HepG2 (cell line): ENCODE measurements at regions not wholly inside any gene's neighbourhood (a gene's known extent, or its start where the extent isn't known, plus 50 kb on each side); places are given as distances from the start of the nearest gene placed in this dataset.

Source experiments
- AKNA ChIP-seq: sonication (generic); formaldehyde crosslinking; IDR thresholded peaks from 2 replicates; pipeline ENCODE4 v1.4.0; 2020; ENCODE audit warnings: missing genetic modification reagents, borderline replicate concordance
- GTF2F1 ChIP-seq: fragments of 150-350 bp; IDR thresholded peaks from 2 replicates; pipeline ENCODE4 v1.6.1; 2014; ENCODE audit warnings: low read length
- KAT2B ChIP-seq: fragments of 150-350 bp; IDR thresholded peaks from 2 replicates; pipeline ENCODE4 v1.6.1; 2014; ENCODE audit warnings: low read depth, low read length, borderline replicate concordance
- MLLT10 ChIP-seq: sonication (generic); formaldehyde crosslinking; IDR thresholded peaks from 2 replicates; pipeline ENCODE4 v1.4.0; 2020; ENCODE audit warnings: missing genetic modification reagents
- MXD3 ChIP-seq: IDR thresholded peaks from 2 replicates; pipeline ENCODE4 v1.6.1; 2016; ENCODE audit warnings: mild to moderate bottlenecking, missing biosample characterization, missing genetic modification reagents
- NCOA2 ChIP-seq: sonication (generic); formaldehyde crosslinking; IDR thresholded peaks from 2 replicates; pipeline ENCODE4 v1.8.0; 2022; ENCODE audit warnings: inconsistent platforms
- NONO ChIP-seq, 2 experiments: fragments of 450-650 bp in 1 of 2; sonication (generic) in 1 of 2; formaldehyde crosslinking in 1 of 2; IDR thresholded peaks in 1 of 2; conservative IDR thresholded peaks in 1 of 2; 2 replicates each; pipeline versions ENCODE4 v1.6.1 to v1.8.0; 2017 to 2022; ENCODE audit warnings: mild to moderate bottlenecking in 1 of 2, missing genetic modification reagents in 1 of 2, moderate library complexity in 1 of 2
- RFXAP ChIP-seq: sonication (generic); formaldehyde crosslinking; IDR thresholded peaks from 2 replicates; pipeline ENCODE4 v1.4.0; 2020; ENCODE audit warnings: missing genetic modification reagents, borderline replicate concordance
- ZKSCAN8 ChIP-seq: IDR thresholded peaks from 2 replicates; pipeline ENCODE4 v1.6.1; 2016; ENCODE audit warnings: borderline replicate concordance, missing genetic modification reagents, missing compliant biosample characterization
- ZNF326 ChIP-seq: sonication (generic); formaldehyde crosslinking; IDR thresholded peaks from 2 replicates; pipeline ENCODE4 v1.4.0; 2020; ENCODE audit warnings: missing genetic modification reagents, borderline replicate concordance
- ZNF34 ChIP-seq: sonication (generic); formaldehyde crosslinking; IDR thresholded peaks from 2 replicates; pipeline ENCODE4 v1.4.0; 2020; ENCODE audit warnings: mild to moderate bottlenecking, missing genetic modification reagents, borderline replicate concordance
- ZNF644 ChIP-seq: IDR thresholded peaks from 2 replicates; pipeline ENCODE4 v1.6.1; 2016; ENCODE audit warnings: low read depth
- ZNF646 ChIP-seq: sonication (generic); formaldehyde crosslinking; IDR thresholded peaks from 2 replicates; pipeline ENCODE4 v1.9.0; 2021; ENCODE audit warnings: mild to moderate bottlenecking, missing genetic modification reagents
- TF ChIP-seq, protein P1 (sequence below): IDR thresholded peaks from 2 replicates; pipeline ENCODE4 v1.6.1; 2018; ENCODE audit warnings: missing genetic modification reagents, mild to moderate bottlenecking, missing compliant biosample characterization

- TF ChIP-seq, protein P1, sequence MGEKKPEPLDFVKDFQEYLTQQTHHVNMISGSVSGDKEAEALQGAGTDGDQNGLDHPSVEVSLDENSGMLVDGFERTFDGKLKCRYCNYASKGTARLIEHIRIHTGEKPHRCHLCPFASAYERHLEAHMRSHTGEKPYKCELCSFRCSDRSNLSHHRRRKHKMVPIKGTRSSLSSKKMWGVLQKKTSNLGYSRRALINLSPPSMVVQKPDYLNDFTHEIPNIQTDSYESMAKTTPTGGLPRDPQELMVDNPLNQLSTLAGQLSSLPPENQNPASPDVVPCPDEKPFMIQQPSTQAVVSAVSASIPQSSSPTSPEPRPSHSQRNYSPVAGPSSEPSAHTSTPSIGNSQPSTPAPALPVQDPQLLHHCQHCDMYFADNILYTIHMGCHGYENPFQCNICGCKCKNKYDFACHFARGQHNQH (CRISPR knock-in tag): 0 out of 2 replicates have a peak, but pooled peaks have one; percentile 28
- TF ChIP-seq ZNF646 (CRISPR knock-in tag): 0 out of 2 replicates have a peak, but pooled peaks have one; percentile 33
- no peak for TF ChIP-seq ZNF326 (CRISPR knock-in tag)
- TF ChIP-seq MXD3 (CRISPR knock-in tag): no peak
- 0 out of 2 replicates have a peak, but pooled peaks have one; percentile 35 for TF ChIP-seq ZNF644
- no peak for TF ChIP-seq MLLT10 (CRISPR knock-in tag)
- TF ChIP-seq ZKSCAN8 (CRISPR knock-in tag): 0 out of 2 replicates have a peak, but pooled peaks have one; percentile 24
- no peak for TF ChIP-seq RFXAP (CRISPR knock-in tag)
- no peak for TF ChIP-seq KAT2B
- TF ChIP-seq AKNA (CRISPR knock-in tag): no peak
- TF ChIP-seq NCOA2: peak; percentile 52; the same call in 1 of the 2 replicates
- no peak for TF ChIP-seq ZNF34 (CRISPR knock-in tag)
- no peak for TF ChIP-seq NONO (IDR thresholded peaks at IDR 0.05)
- TF ChIP-seq NONO (CRISPR knock-in tag; conservative IDR thresholded peaks at IDR 0.05): 0 out of 2 replicates have a peak, but pooled peaks have one; percentile 23
- TF ChIP-seq GTF2F1: no peak
These were observed 121.5 kb upstream of the CPM start (continued) for GRCh38 chr12:69054343-69055056.
